ENCODE measurements at regions not wholly inside any gene's neighbourhood (a gene's known extent, or its start where the extent isn't known, plus 50 kb on each side); places are given as distances from the start of the nearest gene placed in this dataset.

- DNase-seq (no peak), ATAC-seq (ENCODE audit: low FRiP score) (no peak)
- Histone ChIP-seq H3K27me3 (ENCODE audit: control insufficient read depth in 1 of 2, insufficient read depth in 2 of 2, low read length in 1 of 2) (peaks cover 0 to 1% of the 10 kb centered on the region in 2 donors), H3K27ac (ENCODE audit: low read depth in 1 of 2, low read length in 2 of 2) (no peak overlapping the region), H3K4me1 (ENCODE audit: control insufficient read depth in 1 of 2, insufficient read depth in 2 of 2, low read length in 2 of 2) (no peaks in the 10 kb centered on the region), H3K9me3 (ENCODE audit: control insufficient read depth, low read length) (no peaks in the 10 kb centered on the region), H3K36me3 (ENCODE audit: control insufficient read depth in 1 of 2, insufficient read depth in 2 of 2, low read length in 1 of 2) (no peaks in the 10 kb centered on the region), H3K4me3 (ENCODE audit: low read length in 2 of 2) (no peak overlapping the region)
- 85 to 93% methylated on average over 2 of the region's 2 CpGs for WGBS, 2 donors
- intact Hi-C loops (cut with DNase I): no loop called here
Measured at GRCh38 chr4:82216219-82216618, 157.6 kb downstream of the HNRNPD start.

- peaks cover 0 to 1% of the 10 kb centered on the region in 2 donors for H3K27me3 ChIP-seq (ENCODE audit: control insufficient read depth in 1 of 2, insufficient read depth in 2 of 2, low read length in 1 of 2)
- H3K4me1 ChIP-seq (ENCODE audit: control insufficient read depth in 1 of 2, insufficient read depth in 2 of 2, low read length in 2 of 2): no peaks in the 10 kb centered on the region
- H3K9me3 ChIP-seq (ENCODE audit: control insufficient read depth, low read length): no peaks in the 10 kb centered on the region
- DNase-seq (no peak), ATAC-seq (ENCODE audit: low FRiP score) (no peak)
- H3K27ac ChIP-seq (ENCODE audit: low read depth in 1 of 2, low read length in 2 of 2): no peak overlapping the region
- H3K36me3 ChIP-seq (ENCODE audit: control insufficient read depth in 1 of 2, insufficient read depth in 2 of 2, low read length in 1 of 2): no peaks in the 10 kb centered on the region
- H3K4me3 ChIP-seq (ENCODE audit: low read length in 2 of 2): no peak overlapping the region
- intact Hi-C loops (cut with DNase I): no loop called here
Measured at GRCh38 chr4:82215800-82216199, 158.0 kb downstream of the HNRNPD start.

- no peak for ATAC-seq (ENCODE audit: low FRiP score)
- Histone ChIP-seq H3K4me1 (ENCODE audit: control insufficient read depth in 1 of 2, insufficient read depth in 2 of 2, low read length in 2 of 2) (no peaks in the 10 kb centered on the region), H3K27ac (ENCODE audit: low read depth in 1 of 2, low read length in 2 of 2) (no peak overlapping the region), H3K27me3 (ENCODE audit: control insufficient read depth in 1 of 2, insufficient read depth in 2 of 2, low read length in 1 of 2) (peaks cover 0 to 1% of the 10 kb centered on the region in 2 donors), H3K9me3 (ENCODE audit: control insufficient read depth, low read length) (no peaks in the 10 kb centered on the region), H3K36me3 (ENCODE audit: control insufficient read depth in 1 of 2, insufficient read depth in 2 of 2, low read length in 1 of 2) (no peaks in the 10 kb centered on the region), H3K4me3 (ENCODE audit: low read length in 2 of 2) (no peak overlapping the region)
- no peak for DNase-seq
- intact Hi-C loops (cut with DNase I): no loop called here
- 83 to 92% methylated on average over 1 of the region's 1 CpG for WGBS, 2 donors
Measured at GRCh38 chr4:82215039-82215438, 158.8 kb downstream of the HNRNPD start.

GRCh38 chr4:82213485-82214417 is 160.0 kb downstream of the HNRNPD start:
- Histone ChIP-seq H3K27ac (ENCODE audit: low read depth in 1 of 2, low read length in 2 of 2) (no peak overlapping the region), H3K27me3 (ENCODE audit: control insufficient read depth in 1 of 2, insufficient read depth in 2 of 2, low read length in 1 of 2) (peaks cover 0 to 1% of the 10 kb centered on the region in 2 donors), H3K4me1 (ENCODE audit: control insufficient read depth in 1 of 2, insufficient read depth in 2 of 2, low read length in 2 of 2) (no peaks in the 10 kb centered on the region), H3K4me3 (ENCODE audit: low read length in 2 of 2) (no peak overlapping the region), H3K36me3 (ENCODE audit: control insufficient read depth in 1 of 2, insufficient read depth in 2 of 2, low read length in 1 of 2) (no peaks in the 10 kb centered on the region), H3K9me3 (ENCODE audit: control insufficient read depth, low read length) (no peaks in the 10 kb centered on the region)
- DNase-seq (no peak), ATAC-seq (ENCODE audit: low FRiP score) (no peak)
- intact Hi-C loops (cut with DNase I): no loop called here
- WGBS, 2 donors: 40 to 48% methylated on average over 5 of the region's 5 CpGs

- ATAC-seq (ENCODE audit: low FRiP score): no peak
- Histone ChIP-seq H3K4me1 (ENCODE audit: control insufficient read depth in 1 of 2, insufficient read depth in 2 of 2, low read length in 2 of 2) (no peaks in the 10 kb centered on the region), H3K4me3 (ENCODE audit: low read length in 2 of 2) (no peak overlapping the region), H3K9me3 (ENCODE audit: control insufficient read depth, low read length) (no peaks in the 10 kb centered on the region), H3K27ac (ENCODE audit: low read depth in 1 of 2, low read length in 2 of 2) (no peak overlapping the region), H3K27me3 (ENCODE audit: control insufficient read depth in 1 of 2, insufficient read depth in 2 of 2, low read length in 1 of 2) (no peaks in the 10 kb centered on the region), H3K36me3 (ENCODE audit: control insufficient read depth in 1 of 2, insufficient read depth in 2 of 2, low read length in 1 of 2) (no peaks in the 10 kb centered on the region)
- WGBS, 2 donors: 44 to 54% methylated on average over 3 of the region's 3 CpGs
- intact Hi-C loops (cut with DNase I): loop anchor here in 1 of 2 donors (10.0 kb wide), 1 partner anchor 797 kb away; no protein-coding TSS in a partner anchor
- no peak for DNase-seq
Measured at GRCh38 chr4:82201805-82202641, 171.8 kb downstream of the HNRNPD start.

- Histone ChIP-seq H3K27ac (ENCODE audit: low read depth in 1 of 2, low read length in 2 of 2) (no peak overlapping the region), H3K27me3 (ENCODE audit: control insufficient read depth in 1 of 2, insufficient read depth in 2 of 2, low read length in 1 of 2) (no peaks in the 10 kb centered on the region), H3K4me3 (ENCODE audit: low read length in 2 of 2) (no peak overlapping the region), H3K9me3 (ENCODE audit: control insufficient read depth, low read length) (no peaks in the 10 kb centered on the region), H3K4me1 (ENCODE audit: control insufficient read depth in 1 of 2, insufficient read depth in 2 of 2, low read length in 2 of 2) (no peaks in the 10 kb centered on the region), H3K36me3 (ENCODE audit: control insufficient read depth in 1 of 2, insufficient read depth in 2 of 2, low read length in 1 of 2) (no peaks in the 10 kb centered on the region)
- no peak for ATAC-seq (ENCODE audit: low FRiP score)
- intact Hi-C loops (cut with DNase I): loop anchor here in 1 of 2 donors (10.0 kb wide), 1 partner anchor 797 kb away; no protein-coding TSS in a partner anchor
- no peak for DNase-seq
- WGBS, 2 donors: 29 to 48% methylated on average over 1 of the region's 1 CpG
Measured at GRCh38 chr4:82201303-82201702, 172.5 kb downstream of the HNRNPD start.

GRCh38 chr4:82200046-82200445 is 173.7 kb downstream of the HNRNPD start:
- WGBS, 2 donors: 15 to 34% methylated on average over 1 of the region's 1 CpG
- H3K4me3 ChIP-seq (ENCODE audit: low read length in 2 of 2): no peak overlapping the region
- no peak for DNase-seq

GRCh38 chr4:82194329-82194728 is 179.5 kb downstream of the HNRNPD start:
- H3K4me3 ChIP-seq (ENCODE audit: low read length in 2 of 2): no peak overlapping the region
- H3K9me3 ChIP-seq (ENCODE audit: control insufficient read depth, low read length): no peaks in the 10 kb centered on the region
- no peaks in the 10 kb centered on the region for H3K36me3 ChIP-seq (ENCODE audit: control insufficient read depth in 1 of 2, insufficient read depth in 2 of 2, low read length in 1 of 2)
- no peaks in the 10 kb centered on the region for H3K4me1 ChIP-seq (ENCODE audit: control insufficient read depth in 1 of 2, insufficient read depth in 2 of 2, low read length in 2 of 2)
- intact Hi-C loops (cut with DNase I): no loop called here
- ATAC-seq (ENCODE audit: low FRiP score) (no peak), DNase-seq (no peak)
- WGBS, 2 donors: 68 to 77% methylated on average over 4 of the region's 4 CpGs
- H3K27me3 ChIP-seq (ENCODE audit: control insufficient read depth in 1 of 2, insufficient read depth in 2 of 2, low read length in 1 of 2): no peaks in the 10 kb centered on the region
- H3K27ac ChIP-seq (ENCODE audit: low read depth in 1 of 2, low read length in 2 of 2): no peak overlapping the region

More at GRCh38 chr4:82200046-82200445, 173.7 kb downstream of the HNRNPD start:
- Histone ChIP-seq H3K27ac (ENCODE audit: low read depth in 1 of 2, low read length in 2 of 2) (no peak overlapping the region), H3K9me3 (ENCODE audit: control insufficient read depth, low read length) (no peaks in the 10 kb centered on the region), H3K27me3 (ENCODE audit: control insufficient read depth in 1 of 2, insufficient read depth in 2 of 2, low read length in 1 of 2) (no peaks in the 10 kb centered on the region), H3K4me1 (ENCODE audit: control insufficient read depth in 1 of 2, insufficient read depth in 2 of 2, low read length in 2 of 2) (no peaks in the 10 kb centered on the region), H3K36me3 (ENCODE audit: control insufficient read depth in 1 of 2, insufficient read depth in 2 of 2, low read length in 1 of 2) (no peaks in the 10 kb centered on the region)
- intact Hi-C loops (cut with DNase I): loop anchor here in 1 of 2 donors (10.0 kb wide), 1 partner anchor 795 kb away; no protein-coding TSS in a partner anchor
- no peak for ATAC-seq (ENCODE audit: low FRiP score)

Data from aorta (tissue), 5 donors.